Suprapubic skin (tissue), 4 donors: ENCODE measurements at regions not wholly inside any gene's neighbourhood (a gene's known extent, or its start where the extent isn't known, plus 50 kb on each side); places are given as distances from the start of the nearest gene placed in this dataset.

ENCODE experiments used
- DNase-seq, 2 donors: peaks; one replicate each; pipeline ENCODE4 v3.0.0-alpha.2; 2019; ENCODE audit warnings: low spot score in 2 of 2
- H3K27ac ChIP-seq: fragments of 200-600 bp; sonication (generic); one replicate; pipeline ENCODE4 v1.5.1; 2019
- H3K27me3 ChIP-seq: fragments of 200-600 bp; sonication (generic); one replicate; pipeline ENCODE4 v1.5.1; 2019
- H3K36me3 ChIP-seq: fragments of 200-600 bp; sonication (generic); one replicate; pipeline ENCODE4 v1.5.1; 2019
- H3K4me1 ChIP-seq: fragments of 200-600 bp; sonication (generic); one replicate; pipeline ENCODE4 v1.5.1; 2019
- H3K4me3 ChIP-seq: fragments of 200-600 bp; sonication (generic); one replicate; pipeline ENCODE4 v1.5.1; 2019; ENCODE audit warnings: mild to moderate bottlenecking
- H3K9me3 ChIP-seq: fragments of 200-600 bp; sonication (generic); one replicate; pipeline ENCODE4 v1.5.1; 2019
- EP300 ChIP-seq: sonication (generic); formaldehyde crosslinking; IDR thresholded peaks from one replicate; pipeline ENCODE4 v1.6.1; 2017; ENCODE audit warnings: antibody characterized with exemption
- POLR2A ChIP-seq, 2 donors: fragments of 450-650 bp; IDR thresholded peaks; one replicate each; pipeline ENCODE4 v1.6.1; 2017; ENCODE audit warnings: antibody characterized with exemption in 2 of 2, mild to moderate bottlenecking in 2 of 2, moderate library complexity in 2 of 2
- POLR2AphosphoS5 ChIP-seq, 3 donors: sonication (generic); formaldehyde crosslinking; IDR thresholded peaks; one replicate each; pipeline ENCODE4 v1.6.1; 2017; ENCODE audit warnings: antibody characterized with exemption in 3 of 3
- whole genome bisulfite sequencing: methylation state at CpG from one replicate; pipeline ENCODE4 v1.1.5; 2018; 5-methylcytosine and 5-hydroxymethylcytosine counted together
- TF ChIP-seq, protein P1 (sequence below), 2 donors: fragments of 200-600 bp in 1 of 2; fragments of 450-650 bp in 1 of 2; sonication (generic) in 1 of 2; IDR thresholded peaks; one replicate each; pipeline ENCODE4 v1.5.1; 2016 to 2019; ENCODE audit warnings: antibody characterized with exemption in 2 of 2, mild to moderate bottlenecking in 1 of 2, moderate library complexity in 1 of 2

DNA sequence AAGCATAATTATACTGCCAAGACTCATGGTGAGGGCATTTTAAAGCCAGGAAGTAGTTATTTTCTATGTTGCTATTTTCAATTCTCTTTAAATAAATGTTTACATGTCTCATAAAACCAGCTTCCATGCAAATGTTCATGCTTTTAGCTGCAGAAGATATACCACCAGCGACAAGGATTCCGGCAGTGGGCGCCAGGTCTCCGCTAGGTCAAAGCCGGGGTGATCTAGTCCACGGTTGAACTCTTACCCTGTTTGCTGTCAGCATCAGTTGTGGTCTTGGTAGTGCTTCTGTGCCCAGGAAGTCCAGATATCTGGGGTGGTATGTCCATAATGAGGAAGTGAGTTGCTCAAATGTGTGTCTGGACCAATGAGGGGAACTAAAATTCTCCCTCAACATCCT lies 265.7 kb downstream of the BRD1 start:
- H3K4me3 ChIP-seq: no peak overlapping the region
- TF ChIP-seq, protein P1, sequence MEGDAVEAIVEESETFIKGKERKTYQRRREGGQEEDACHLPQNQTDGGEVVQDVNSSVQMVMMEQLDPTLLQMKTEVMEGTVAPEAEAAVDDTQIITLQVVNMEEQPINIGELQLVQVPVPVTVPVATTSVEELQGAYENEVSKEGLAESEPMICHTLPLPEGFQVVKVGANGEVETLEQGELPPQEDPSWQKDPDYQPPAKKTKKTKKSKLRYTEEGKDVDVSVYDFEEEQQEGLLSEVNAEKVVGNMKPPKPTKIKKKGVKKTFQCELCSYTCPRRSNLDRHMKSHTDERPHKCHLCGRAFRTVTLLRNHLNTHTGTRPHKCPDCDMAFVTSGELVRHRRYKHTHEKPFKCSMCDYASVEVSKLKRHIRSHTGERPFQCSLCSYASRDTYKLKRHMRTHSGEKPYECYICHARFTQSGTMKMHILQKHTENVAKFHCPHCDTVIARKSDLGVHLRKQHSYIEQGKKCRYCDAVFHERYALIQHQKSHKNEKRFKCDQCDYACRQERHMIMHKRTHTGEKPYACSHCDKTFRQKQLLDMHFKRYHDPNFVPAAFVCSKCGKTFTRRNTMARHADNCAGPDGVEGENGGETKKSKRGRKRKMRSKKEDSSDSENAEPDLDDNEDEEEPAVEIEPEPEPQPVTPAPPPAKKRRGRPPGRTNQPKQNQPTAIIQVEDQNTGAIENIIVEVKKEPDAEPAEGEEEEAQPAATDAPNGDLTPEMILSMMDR (IDR thresholded peaks at IDR 0.05): no peak
- H3K27me3 ChIP-seq: peaks cover 5% of the 10 kb centered on the region
- H3K9me3 ChIP-seq: no peaks in the 10 kb centered on the region
- DNase-seq: peak in 1 of 2 donors; percentile 19
- no peak overlapping the region for H3K27ac ChIP-seq
- H3K4me1 ChIP-seq: no peaks in the 10 kb centered on the region
- no peaks in the 10 kb centered on the region for H3K36me3 ChIP-seq
- 87% methylated on average over 6 of the region's 6 CpGs for WGBS

DNA sequence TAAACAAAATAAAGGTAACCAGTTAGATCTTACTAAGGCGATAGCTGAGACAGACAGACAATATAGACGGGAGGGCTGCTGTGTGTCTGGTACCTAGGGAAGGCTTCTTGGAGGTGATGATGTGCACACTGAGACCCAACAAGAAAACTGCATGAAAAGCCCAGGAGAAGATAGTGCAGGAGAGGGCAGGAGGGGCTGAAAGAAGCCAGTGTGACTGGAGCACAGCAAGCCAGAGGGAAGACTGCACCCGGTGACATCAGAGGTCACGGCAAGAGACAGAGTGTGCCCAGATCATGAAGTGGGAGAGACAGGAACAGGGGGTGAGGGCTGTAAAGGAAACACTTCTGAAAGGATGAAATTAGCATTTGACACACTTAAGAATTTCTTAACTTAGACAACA lies 266.3 kb downstream of the BRD1 start:
- Histone ChIP-seq H3K4me3 (no peak overlapping the region), H3K27ac (no peak overlapping the region), H3K9me3 (no peaks in the 10 kb centered on the region), H3K27me3 (peaks cover 5% of the 10 kb centered on the region), H3K4me1 (no peaks in the 10 kb centered on the region), H3K36me3 (no peaks in the 10 kb centered on the region)
- WGBS: 86% methylated on average over 4 of the region's 4 CpGs
- TF ChIP-seq POLR2A (IDR thresholded peaks at IDR 0.05): no peak
- DNase-seq: peak in 1 of 2 donors; percentile 5

DNA sequence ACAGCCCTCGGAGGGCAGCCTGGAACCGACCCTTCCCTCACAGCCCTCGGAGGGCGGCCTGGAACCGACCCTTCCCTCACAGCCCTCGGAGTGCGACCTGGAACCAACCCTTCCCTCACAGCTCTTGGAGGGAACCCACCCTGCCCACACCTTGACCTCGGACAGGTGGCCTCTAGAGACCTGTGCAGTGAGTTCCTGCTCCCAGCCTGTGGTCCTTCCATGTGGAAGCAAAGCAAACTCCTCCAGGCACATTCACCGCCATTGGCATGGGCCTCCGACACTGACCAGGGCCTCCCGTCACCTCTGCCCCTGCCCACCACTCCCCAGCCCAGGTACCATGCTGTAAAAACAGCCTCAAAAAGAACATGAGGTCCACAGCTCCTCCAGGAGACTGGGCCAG lies 272.1 kb downstream of the BRD1 start:
- H3K27me3 ChIP-seq: peaks cover 39% of the 10 kb centered on the region
- H3K4me3 ChIP-seq: no peak overlapping the region
- WGBS: 97% methylated on average over 11 of the region's 11 CpGs
- H3K27ac ChIP-seq: no peak overlapping the region
- DNase-seq: peak in 1 of 2 donors; percentile 38
- no peaks in the 10 kb centered on the region for H3K36me3 ChIP-seq
- peaks cover 6% of the 10 kb centered on the region for H3K9me3 ChIP-seq
- TF ChIP-seq EP300 (no peak), POLR2AphosphoS5 (IDR thresholded peaks at IDR 0.05) (no peak), POLR2A (IDR thresholded peaks at IDR 0.05) (no peak)
- TF ChIP-seq, protein P1 (IDR thresholded peaks at IDR 0.05): no peak
- no peaks in the 10 kb centered on the region for H3K4me1 ChIP-seq

DNA sequence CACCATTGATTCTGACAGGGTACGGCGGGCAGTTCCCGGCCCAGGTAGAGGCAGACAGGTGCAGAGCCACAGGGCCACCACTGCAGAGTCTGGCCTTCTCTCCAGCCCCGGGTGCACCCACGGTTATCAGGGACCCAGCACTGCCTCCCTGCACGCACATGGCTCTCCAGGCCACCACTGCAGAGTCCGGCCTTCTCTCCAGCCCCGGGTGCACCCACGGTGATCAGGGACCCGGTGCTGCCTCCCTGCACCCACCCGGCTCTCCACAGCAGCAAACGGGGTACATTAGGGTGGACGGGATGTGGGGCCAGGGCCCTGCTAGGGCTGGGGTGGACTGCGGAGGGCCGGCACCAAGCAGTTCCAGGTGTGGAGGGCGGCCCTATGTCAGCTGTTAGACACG lies 272.9 kb downstream of the BRD1 start:
- Histone ChIP-seq H3K36me3 (no peaks in the 10 kb centered on the region), H3K27me3 (peaks cover 45% of the 10 kb centered on the region), H3K4me1 (no peaks in the 10 kb centered on the region), H3K9me3 (peaks cover 6% of the 10 kb centered on the region), H3K27ac (no peak overlapping the region), H3K4me3 (no peak overlapping the region)
- 88% methylated on average over 15 of the region's 17 CpGs for WGBS
- TF ChIP-seq EP300 (no peak), POLR2A (IDR thresholded peaks at IDR 0.05) (no peak), POLR2AphosphoS5 (IDR thresholded peaks at IDR 0.05) (no peak)
- TF ChIP-seq, protein P1 (IDR thresholded peaks at IDR 0.05): no peak
- peak; percentile 46 to 62 for DNase-seq

DNA sequence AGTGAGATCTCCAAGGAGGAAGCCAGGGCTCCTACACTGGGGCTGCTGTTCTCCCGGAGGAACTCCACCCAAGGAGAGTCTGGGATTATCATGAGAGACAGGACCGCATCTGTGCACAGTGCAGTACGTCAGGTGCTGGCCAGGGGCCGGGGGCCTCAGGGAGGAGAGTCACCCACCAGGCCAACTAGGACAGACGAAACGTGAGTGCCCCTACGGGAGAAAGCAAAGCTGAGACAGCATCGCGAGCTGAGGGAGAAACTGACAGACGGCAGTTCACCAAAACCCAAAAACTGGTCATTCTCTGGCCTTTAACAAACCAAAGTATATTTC lies 273.4 kb downstream of the BRD1 start:
- Histone ChIP-seq H3K9me3 (peaks cover 6% of the 10 kb centered on the region), H3K27ac (no peak overlapping the region), H3K4me3 (no peak overlapping the region), H3K27me3 (peaks cover 49% of the 10 kb centered on the region), H3K4me1 (no peaks in the 10 kb centered on the region), H3K36me3 (no peaks in the 10 kb centered on the region)
- no peak for TF ChIP-seq POLR2AphosphoS5 (IDR thresholded peaks at IDR 0.05)
- TF ChIP-seq EP300: no peak
- TF ChIP-seq, protein P1 (IDR thresholded peaks at IDR 0.05): no peak
- no peak for TF ChIP-seq POLR2A (IDR thresholded peaks at IDR 0.05)
- 82% methylated on average over 10 of the region's 10 CpGs for WGBS
- DNase-seq: peak; percentile 22 to 37

DNA sequence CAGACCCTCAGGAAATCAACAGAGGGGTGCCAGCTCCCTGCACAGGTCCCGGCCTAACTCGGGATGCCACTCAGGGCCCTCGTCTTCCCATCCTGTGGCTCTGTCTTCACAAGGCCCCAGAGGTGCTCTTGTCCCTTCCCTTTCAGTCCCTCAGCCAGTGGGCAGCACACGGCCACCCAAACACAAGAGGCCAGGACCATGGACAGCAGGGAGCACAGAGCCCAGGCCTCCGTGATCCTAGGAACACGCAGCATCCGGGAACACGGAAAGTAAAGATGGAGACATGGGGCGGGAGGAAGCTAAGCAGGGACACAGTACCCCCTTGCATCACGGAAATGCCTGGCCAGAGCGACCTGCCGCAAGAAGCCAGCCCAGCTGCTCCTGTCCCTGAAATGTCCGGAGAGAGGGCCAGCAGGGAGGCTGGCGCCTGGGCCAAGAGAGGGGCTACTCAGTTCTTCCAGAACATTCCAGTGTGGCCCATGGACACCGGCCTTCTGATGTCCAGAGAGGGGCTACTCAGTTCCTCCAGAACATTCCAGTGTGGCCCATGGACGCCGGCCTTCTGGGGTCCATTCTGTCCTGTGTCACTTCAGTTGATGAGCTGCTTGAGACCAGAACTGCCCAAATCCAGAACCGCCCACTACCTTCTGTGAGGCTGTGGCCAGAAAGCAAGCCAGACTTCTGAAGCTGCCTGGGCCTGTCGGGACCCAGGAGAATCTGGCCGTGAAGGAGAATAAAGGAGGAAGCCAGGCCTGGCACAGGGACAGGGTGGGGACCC lies 274.0 kb downstream of the BRD1 start:
- TF ChIP-seq, protein P1 (IDR thresholded peaks at IDR 0.05): no peak
- no peak for TF ChIP-seq POLR2AphosphoS5 (IDR thresholded peaks at IDR 0.05)
- TF ChIP-seq EP300: no peak
- no peak for TF ChIP-seq POLR2A (IDR thresholded peaks at IDR 0.05)
- Histone ChIP-seq H3K27me3 (peaks cover 55% of the 10 kb centered on the region), H3K36me3 (no peaks in the 10 kb centered on the region), H3K4me1 (no peaks in the 10 kb centered on the region), H3K4me3 (no peak overlapping the region), H3K9me3 (peaks cover 6% of the 10 kb centered on the region), H3K27ac (no peak overlapping the region)
- 62% methylated on average over 6 of the region's 20 CpGs for WGBS
- DNase-seq: peak; percentile 37 to 69
